WTC11 (cell line): ENCODE measurements at regions not wholly inside any gene's neighbourhood (a gene's known extent, or its start where the extent isn't known, plus 50 kb on each side); places are given as distances from the start of the nearest gene placed in this dataset.

Source experiments
- ATAC-seq: fragments of 200-7000 bp; cut with Tn5 transposase; 2 replicates; pipeline ENCODE4 v1.10.0; 2021; ENCODE audit warnings: mild to moderate bottlenecking, moderate library complexity
- CTCF ChIA-PET: fragments of 300-600 bp; sonication (Branson Sonifier 250); formaldehyde crosslinking; loops from one replicate; lab custom pipeline; 2021; ENCODE audit warnings: antibody characterized with exemption; lab: Charles Lee
- POLR2A ChIA-PET: fragments of 350-600 bp; sonication (Branson Sonifier 250); formaldehyde crosslinking; loops from one replicate; lab custom pipeline; 2021; ENCODE audit warnings: antibody characterized with exemption; lab: Charles Lee
- DNase-seq: peaks from one replicate; pipeline ENCODE4 v3.0.0; 2021; ENCODE audit warnings: low spot score
- H3K27ac Mint-ChIP-seq: 2 replicates; pipeline ENCODE4 v1.8.0; 2021; ENCODE audit warnings: mixed read lengths
- H3K27me3 Mint-ChIP-seq: 2 replicates; pipeline ENCODE4 v1.8.0; 2021; ENCODE audit warnings: low read depth, mild to moderate bottlenecking, moderate library complexity, mixed read lengths
- H3K36me3 Mint-ChIP-seq: 2 replicates; pipeline ENCODE4 v1.8.0; 2021; ENCODE audit warnings: mixed read lengths
- H3K4me1 Mint-ChIP-seq: 2 replicates; pipeline ENCODE4 v1.8.0; 2022; ENCODE audit warnings: mixed read lengths
- H3K4me3 Mint-ChIP-seq: 2 replicates; pipeline ENCODE4 v1.8.0; 2021; ENCODE audit warnings: mild to moderate bottlenecking, moderate library complexity, mixed read lengths
- H3K9me3 Mint-ChIP-seq: 2 replicates; pipeline ENCODE4 v1.8.0; 2021; ENCODE audit warnings: mixed read lengths
- MXD4 ChIP-seq: fragments of 250-450 bp; sonication (Bioruptor Pico); IDR thresholded peaks from 2 replicates; pipeline ENCODE4 v1.8.0; 2021; ENCODE audit warnings: mild to moderate bottlenecking, moderate library complexity, borderline replicate concordance
- NR3C1 ChIP-seq: sonication (generic); formaldehyde crosslinking; conservative IDR thresholded peaks from 2 replicates; pipeline ENCODE4 v1.8.1; 2023; ENCODE audit warnings: low read depth, mild to moderate bottlenecking, missing genetic modification reagents
- ZNF512 ChIP-seq: sonication (generic); formaldehyde crosslinking; IDR thresholded peaks from 2 replicates; pipeline ENCODE4 v1.8.1; 2022; ENCODE audit warnings: missing genetic modification reagents, borderline replicate concordance
- TF ChIP-seq, protein P1 (sequence below): sonication (generic); formaldehyde crosslinking; IDR thresholded peaks from 2 replicates; pipeline ENCODE4 v1.8.0; 2023; ENCODE audit warnings: missing genetic modification reagents

DNA sequence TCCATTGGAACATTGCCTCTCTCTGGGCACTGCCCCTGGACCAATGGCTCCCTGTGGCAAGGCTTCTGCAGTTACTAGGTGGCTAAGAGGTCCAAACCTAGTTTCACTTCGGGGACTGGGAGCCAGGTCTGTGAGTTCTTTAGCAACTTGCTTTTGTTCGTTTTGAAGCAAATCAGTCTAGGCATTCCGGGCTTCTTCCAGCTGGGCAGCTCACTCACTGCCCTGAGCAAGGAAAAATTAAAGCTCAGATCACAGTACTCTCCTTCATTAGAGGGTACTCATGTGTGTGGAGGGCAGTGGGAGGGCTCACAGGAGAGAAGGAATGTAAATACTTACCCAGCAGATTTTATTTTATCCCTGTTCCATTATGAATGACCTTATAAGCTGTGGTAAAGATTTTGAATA lies 80.3 kb downstream of the SPP2 start:
- 0 out of 2 replicates have a peak, but pooled peaks cover 3% of the 10 kb centered on the region for H3K27me3 Mint-ChIP-seq
- H3K4me1 Mint-ChIP-seq = peaks cover 5% of the 10 kb centered on the region
- no peak overlapping the region for H3K4me3 Mint-ChIP-seq
- TF ChIP-seq, protein P1, sequence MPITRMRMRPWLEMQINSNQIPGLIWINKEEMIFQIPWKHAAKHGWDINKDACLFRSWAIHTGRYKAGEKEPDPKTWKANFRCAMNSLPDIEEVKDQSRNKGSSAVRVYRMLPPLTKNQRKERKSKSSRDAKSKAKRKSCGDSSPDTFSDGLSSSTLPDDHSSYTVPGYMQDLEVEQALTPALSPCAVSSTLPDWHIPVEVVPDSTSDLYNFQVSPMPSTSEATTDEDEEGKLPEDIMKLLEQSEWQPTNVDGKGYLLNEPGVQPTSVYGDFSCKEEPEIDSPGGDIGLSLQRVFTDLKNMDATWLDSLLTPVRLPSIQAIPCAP = no peak
- no peak for TF ChIP-seq MXD4 (CRISPR knock-in tag)
- TF ChIP-seq, all 79 proteins: peak for 0
- no peaks in the 10 kb centered on the region for H3K36me3 Mint-ChIP-seq
- ChIA-PET POLR2A (no interaction called here), CTCF (interaction anchor here (0.6 to 0.9 kb wide), 2 partner anchors 173 to 415 kb away, joined by 3 read pairs; no protein-coding TSS in a partner anchor)
- DNase-seq = no peak
- H3K27ac Mint-ChIP-seq = no peak overlapping the region
- H3K9me3 Mint-ChIP-seq = peaks cover 4% of the 10 kb centered on the region; the same call in 1 of the 2 replicates
- ATAC-seq = no peak

- H3K4me1 Mint-ChIP-seq = peaks cover 12% of the 10 kb centered on the region
- CTCF ChIA-PET = no interaction called here
- H3K4me3 Mint-ChIP-seq = no peak overlapping the region
These were observed 78.1 kb downstream of the SPP2 start for GRCh38 chr2:234128606-234129005.

More at GRCh38 chr2:234128606-234129005, 78.1 kb downstream of the SPP2 start:
- Mint-ChIP-seq H3K36me3 (no peaks in the 10 kb centered on the region), H3K27me3 (0 out of 2 replicates have a peak, but pooled peaks cover 3% of the 10 kb centered on the region), H3K9me3 (peaks cover 4% of the 10 kb centered on the region; the same call in 1 of the 2 replicates), H3K27ac (no peak overlapping the region)
- no peak for DNase-seq
- no peak for ATAC-seq
- POLR2A ChIA-PET = no interaction called here
- 0 out of 2 replicates have a peak, but pooled peaks have one; percentile 65 for TF ChIP-seq ZNF512 (CRISPR knock-in tag)
- no peak for TF ChIP-seq NR3C1 (CRISPR knock-in tag)
